Aorta (tissue), 5 donors: ENCODE measurements at regions not wholly inside any gene's neighbourhood (a gene's known extent, or its start where the extent isn't known, plus 50 kb on each side); places are given as distances from the start of the nearest gene placed in this dataset.
"Not testable (repeated sequence)": the region's sequence is repeated elsewhere in the genome, so short reads cannot be mapped to it uniquely, and the experiment has no call there.

Source experiments
- ATAC-seq: fragments of 200-7000 bp; cut with Tn5 transposase; one replicate; pipeline ENCODE4 v1.9.1; 2022; ENCODE audit warnings: moderate library complexity; ENCODE audit not compliant: low FRiP score
- DNase-seq, 2 donors: peaks; one replicate each; pipeline ENCODE4 v3.0.0-alpha.2; 2020
- H3K27ac ChIP-seq, 2 donors: one replicate each; pipeline ENCODE4 v1.5.1; 2013; ENCODE audit warnings: low read length in 2 of 2, mild to moderate bottlenecking in 2 of 2, moderate library complexity in 2 of 2, control low read depth in 1 of 2, inconsistent platforms in 1 of 2, low read depth in 1 of 2
- H3K27me3 ChIP-seq, 2 donors: one replicate each; pipeline ENCODE4 v1.6.1; 2013; ENCODE audit warnings: control low read depth in 1 of 2, low read length in 1 of 2, mild to moderate bottlenecking in 1 of 2, moderate library complexity in 1 of 2; ENCODE audit not compliant: insufficient read depth in 2 of 2, control insufficient read depth in 1 of 2
- H3K36me3 ChIP-seq, 2 donors: one replicate each; pipeline ENCODE4 v1.6.1; 2013; ENCODE audit warnings: control low read depth in 1 of 2, low read length in 1 of 2, mild to moderate bottlenecking in 1 of 2; ENCODE audit not compliant: insufficient read depth in 2 of 2, control insufficient read depth in 1 of 2
- H3K4me1 ChIP-seq, 2 donors: one replicate each; pipeline ENCODE4 v1.6.1; 2013; ENCODE audit warnings: low read length in 2 of 2, control low read depth in 1 of 2, mild to moderate bottlenecking in 1 of 2, moderate library complexity in 1 of 2; ENCODE audit not compliant: insufficient read depth in 2 of 2, control insufficient read depth in 1 of 2
- H3K4me3 ChIP-seq, 2 donors: one replicate each; pipeline ENCODE4 v1.5.1; 2013; ENCODE audit warnings: low read length in 2 of 2, control low read depth in 1 of 2, mild to moderate bottlenecking in 1 of 2
- H3K9me3 ChIP-seq: one replicate; pipeline ENCODE4 v1.6.1; 2013; ENCODE audit warnings: mild to moderate bottlenecking, low read length; ENCODE audit not compliant: control insufficient read depth
- WGBS, 2 donors: extraction: QIAGEN DNeasy Blood & Tissue Kit; methylation state at CpG; one replicate each; pipeline ENCODE4 v1.1.7; 2013; 5-methylcytosine and 5-hydroxymethylcytosine counted together
- intact Hi-C, 2 donors: fragments of 100-400 bp; cut with DNase I; formaldehyde crosslinking; loops; one replicate each; pipeline versions ENCODE4 v1.14.2 to v1.15.0; 2022
- donor health status: healthy with polysubstance abuse.
- donor health status: Bipolar disorder and iron deficiency.
- donor health status: DM: no; HTN: no; CAD: no.
- donor health status: DM: no; HTN: no; CAD: no.
- donor health status: DM: yes; HTN: yes; CAD: no.

DNA sequence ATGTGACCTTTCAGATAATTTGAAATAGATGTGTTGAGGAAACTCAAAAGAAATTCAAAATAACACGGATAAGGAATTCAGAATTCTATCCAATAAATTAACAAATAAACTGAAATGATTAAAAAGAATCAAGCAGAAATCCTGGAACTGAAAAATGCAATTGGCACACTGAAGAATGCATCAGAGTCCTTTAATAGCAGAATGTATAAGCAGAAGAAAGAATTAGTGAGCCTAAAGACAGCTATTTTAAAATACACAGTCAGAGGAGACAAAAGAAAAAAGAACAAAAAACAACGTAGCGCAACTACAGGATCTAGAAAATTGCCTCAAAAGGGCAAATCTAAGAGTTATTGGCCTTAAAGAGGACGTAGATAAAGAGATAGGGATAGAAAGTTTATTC is 99.6 kb upstream of the SAMSN1 start:
- Histone ChIP-seq H3K9me3 (peaks cover 2% of the 10 kb centered on the region), H3K36me3 (no peaks in the 10 kb centered on the region), H3K4me1 (no peaks in the 10 kb centered on the region), H3K4me3 (no peak overlapping the region), H3K27me3 (no peaks in the 10 kb centered on the region), H3K27ac (no peak overlapping the region)
- DNase-seq (no peak), ATAC-seq (no peak)
- intact Hi-C loops: no loop called here
- 67 to 73% methylated on average over 4 of the region's 4 CpGs for WGBS, 2 donors

DNA sequence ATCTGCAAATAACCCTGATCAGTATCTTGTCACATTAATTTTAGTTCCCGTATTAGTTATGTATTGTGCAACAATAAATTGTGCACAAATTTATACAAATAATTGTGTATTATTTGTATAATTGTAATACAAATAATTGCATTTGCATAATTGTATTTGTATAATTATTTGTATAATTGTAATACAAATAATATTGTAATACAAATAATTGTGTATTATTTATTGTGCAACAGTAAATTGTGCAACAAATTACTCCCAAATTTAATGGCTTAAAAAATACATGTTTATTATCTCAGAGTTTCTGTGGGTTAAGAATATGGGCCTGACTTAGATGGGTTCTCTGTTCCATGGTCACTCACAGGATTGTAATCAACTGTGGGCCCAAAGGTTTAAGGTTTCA is 86.2 kb upstream of the SAMSN1 start:
- no peak overlapping the region for H3K4me3 ChIP-seq
- H3K27me3 ChIP-seq: no peaks in the 10 kb centered on the region
- H3K4me1 ChIP-seq: no peaks in the 10 kb centered on the region
- H3K36me3 ChIP-seq: no peaks in the 10 kb centered on the region
- H3K9me3 ChIP-seq: no peaks in the 10 kb centered on the region
- intact Hi-C loops: no loop called here
- 91 to 96% methylated on average over 1 of the region's 1 CpG for WGBS, 2 donors
- DNase-seq: no peak
- no peak for ATAC-seq
- no peak overlapping the region for H3K27ac ChIP-seq

DNA sequence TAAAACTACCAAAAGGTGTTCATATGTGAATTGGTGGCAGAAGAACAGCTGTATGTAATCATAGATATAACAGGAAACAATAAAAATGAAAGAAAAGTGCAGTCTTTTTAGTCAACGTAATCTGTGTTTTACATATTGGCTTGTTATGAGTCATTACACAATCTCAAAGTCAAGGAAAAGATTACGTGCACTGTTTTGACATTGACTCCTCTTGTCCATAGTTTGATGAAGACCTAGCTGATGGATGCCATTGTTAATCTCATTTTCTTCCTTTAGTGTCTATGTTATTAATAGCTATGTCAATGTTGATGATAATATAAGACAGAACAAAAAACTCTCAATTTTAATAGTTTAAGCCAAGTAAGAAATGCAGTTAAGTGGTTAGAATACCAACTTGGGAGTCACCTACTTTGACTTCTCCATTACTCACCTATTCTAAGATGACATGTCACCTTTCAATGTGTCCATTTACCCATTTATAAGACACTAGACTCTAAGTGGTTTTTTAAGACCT is 84.5 kb upstream of the SAMSN1 start:
- no peaks in the 10 kb centered on the region for H3K4me1 ChIP-seq
- no peak overlapping the region for H3K4me3 ChIP-seq
- intact Hi-C loops: no loop called here
- H3K27ac ChIP-seq: no peak overlapping the region
- ATAC-seq: no peak
- 57 to 61% methylated on average over 2 of the region's 2 CpGs for WGBS, 2 donors
- DNase-seq: no peak
- no peaks in the 10 kb centered on the region for H3K27me3 ChIP-seq
- no peaks in the 10 kb centered on the region for H3K9me3 ChIP-seq
- H3K36me3 ChIP-seq: no peaks in the 10 kb centered on the region

DNA sequence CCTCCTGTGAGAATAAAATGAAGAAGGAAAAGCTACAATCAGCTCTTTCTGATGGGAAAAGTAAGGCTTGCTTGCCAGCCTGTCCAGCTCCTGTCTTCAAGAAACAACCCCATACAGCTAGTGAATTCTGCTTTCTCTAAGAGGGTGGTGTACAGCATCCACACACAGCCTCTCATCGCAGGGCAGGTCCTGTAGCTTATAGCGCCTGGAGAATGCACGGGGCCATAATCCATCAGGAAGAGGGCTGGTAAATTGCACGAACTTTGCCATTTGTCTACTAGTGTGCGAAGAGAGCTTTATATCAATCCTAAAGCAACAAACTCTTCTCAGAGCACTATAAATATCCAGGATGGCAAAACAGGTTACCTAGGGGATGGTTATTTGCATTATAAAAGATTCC is 83.3 kb upstream of the SAMSN1 start:
- Histone ChIP-seq H3K4me1 (no peaks in the 10 kb centered on the region), H3K4me3 (no peak overlapping the region), H3K36me3 (no peaks in the 10 kb centered on the region), H3K27ac (no peak overlapping the region), H3K9me3 (no peaks in the 10 kb centered on the region), H3K27me3 (no peaks in the 10 kb centered on the region)
- DNase-seq: no peak
- ATAC-seq: no peak
- intact Hi-C loops: no loop called here
- WGBS, 2 donors: 45 to 55% methylated on average over 5 of the region's 5 CpGs

DNA sequence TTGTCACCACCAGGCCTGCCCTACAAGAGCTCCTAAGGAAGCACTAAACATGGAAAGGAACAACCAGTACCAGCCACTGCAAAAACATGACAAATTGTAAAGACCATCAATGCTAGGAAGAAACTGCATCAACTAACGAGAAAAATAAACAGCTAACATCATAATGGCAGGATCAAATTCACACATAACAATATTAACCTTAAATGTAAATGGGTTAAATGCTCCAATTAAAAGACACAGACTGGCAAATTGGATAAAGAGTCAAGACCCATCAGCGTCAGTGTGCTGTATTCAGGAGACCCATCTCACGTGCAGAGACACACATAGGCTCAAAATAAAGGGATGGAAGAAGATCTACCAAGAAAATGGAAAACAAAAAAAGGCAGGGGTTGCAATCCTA is 77.0 kb upstream of the SAMSN1 start:
- H3K9me3 ChIP-seq, H3K4me3 ChIP-seq, H3K27ac ChIP-seq, H3K36me3 ChIP-seq, ATAC-seq, intact Hi-C loops, H3K27me3 ChIP-seq, H3K4me1 ChIP-seq, DNase-seq: not testable (repeated sequence)
- 70 to 76% methylated on average over 3 of the region's 3 CpGs for WGBS, 2 donors

DNA sequence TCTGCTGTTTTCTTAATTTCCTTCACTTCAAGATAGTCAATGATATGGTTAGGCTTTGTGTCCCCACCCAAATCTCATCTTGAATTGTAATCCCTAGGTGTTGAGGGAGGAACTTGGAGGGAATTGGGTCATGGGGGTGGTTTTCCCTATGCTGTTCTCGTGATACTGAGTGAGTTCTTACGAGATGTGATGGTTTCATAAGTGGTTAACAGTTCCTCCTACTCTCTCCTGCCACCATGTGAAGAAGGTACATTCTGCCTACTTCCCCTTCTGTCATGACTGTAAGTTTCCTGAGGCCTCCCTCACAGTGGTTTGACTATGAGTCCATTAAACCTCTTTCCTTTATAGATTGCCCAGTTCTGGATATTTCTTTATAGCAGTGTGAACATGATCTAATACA is 74.0 kb upstream of the SAMSN1 start:
- 32 to 51% methylated on average over 2 of the region's 2 CpGs for WGBS, 2 donors
- H3K36me3 ChIP-seq: no peaks in the 10 kb centered on the region
- no peaks in the 10 kb centered on the region for H3K4me1 ChIP-seq
- ATAC-seq (no peak), DNase-seq (no peak)
- H3K4me3 ChIP-seq: no peak overlapping the region
- no peak overlapping the region for H3K27ac ChIP-seq
- H3K9me3 ChIP-seq: no peaks in the 10 kb centered on the region
- no peaks in the 10 kb centered on the region for H3K27me3 ChIP-seq
- intact Hi-C loops: no loop called here

DNA sequence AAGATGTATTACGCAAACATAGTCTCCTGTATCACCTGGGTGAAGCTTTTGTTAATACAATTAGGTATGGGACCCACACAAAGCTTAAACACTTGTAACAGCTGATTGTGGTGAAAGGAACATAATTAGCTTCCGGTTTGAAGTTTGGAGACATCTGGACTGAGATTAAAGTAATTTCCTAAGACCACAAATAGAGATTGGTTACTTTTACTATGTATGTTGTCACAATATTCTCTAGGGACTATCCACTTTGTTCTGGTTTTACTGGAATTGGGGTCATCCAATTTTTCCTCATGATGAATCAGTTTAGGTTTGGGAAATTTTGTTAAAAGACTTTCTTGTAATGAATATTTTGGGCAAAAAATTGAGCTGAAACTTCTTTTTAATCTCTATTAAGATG is 71.8 kb upstream of the SAMSN1 start:
- Histone ChIP-seq H3K9me3 (no peaks in the 10 kb centered on the region), H3K27me3 (no peaks in the 10 kb centered on the region), H3K27ac (no peak overlapping the region), H3K4me3 (no peak overlapping the region), H3K36me3 (no peaks in the 10 kb centered on the region), H3K4me1 (no peaks in the 10 kb centered on the region)
- DNase-seq (no peak), ATAC-seq (no peak)
- intact Hi-C loops: no loop called here
- 87 to 89% methylated on average over 2 of the region's 2 CpGs for WGBS, 2 donors

DNA sequence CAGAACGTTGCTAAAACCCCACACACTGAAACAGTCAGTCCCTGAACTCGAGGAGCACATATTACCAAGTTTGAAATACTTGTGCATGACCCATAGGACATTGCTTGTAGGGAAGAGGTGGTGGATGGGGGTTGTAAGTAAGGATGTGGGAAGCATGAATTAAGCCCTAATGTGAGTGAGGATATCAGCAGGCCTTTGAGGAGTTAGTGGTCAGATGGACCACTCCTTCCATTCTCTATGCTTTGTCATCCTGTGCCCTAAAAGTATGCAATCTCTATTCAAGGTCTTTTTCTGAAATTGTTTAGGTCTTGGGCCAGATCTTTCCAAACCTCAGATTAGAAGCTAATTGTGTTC is 70.9 kb upstream of the SAMSN1 start:
- Histone ChIP-seq H3K9me3 (no peaks in the 10 kb centered on the region), H3K4me1 (no peaks in the 10 kb centered on the region), H3K27ac (no peak overlapping the region), H3K27me3 (no peaks in the 10 kb centered on the region), H3K4me3 (no peak overlapping the region), H3K36me3 (no peaks in the 10 kb centered on the region)
- WGBS, 2 donors: 24 to 30% methylated on average over 2 of the region's 2 CpGs
- no peak for DNase-seq
- ATAC-seq: no peak
- intact Hi-C loops: no loop called here

DNA sequence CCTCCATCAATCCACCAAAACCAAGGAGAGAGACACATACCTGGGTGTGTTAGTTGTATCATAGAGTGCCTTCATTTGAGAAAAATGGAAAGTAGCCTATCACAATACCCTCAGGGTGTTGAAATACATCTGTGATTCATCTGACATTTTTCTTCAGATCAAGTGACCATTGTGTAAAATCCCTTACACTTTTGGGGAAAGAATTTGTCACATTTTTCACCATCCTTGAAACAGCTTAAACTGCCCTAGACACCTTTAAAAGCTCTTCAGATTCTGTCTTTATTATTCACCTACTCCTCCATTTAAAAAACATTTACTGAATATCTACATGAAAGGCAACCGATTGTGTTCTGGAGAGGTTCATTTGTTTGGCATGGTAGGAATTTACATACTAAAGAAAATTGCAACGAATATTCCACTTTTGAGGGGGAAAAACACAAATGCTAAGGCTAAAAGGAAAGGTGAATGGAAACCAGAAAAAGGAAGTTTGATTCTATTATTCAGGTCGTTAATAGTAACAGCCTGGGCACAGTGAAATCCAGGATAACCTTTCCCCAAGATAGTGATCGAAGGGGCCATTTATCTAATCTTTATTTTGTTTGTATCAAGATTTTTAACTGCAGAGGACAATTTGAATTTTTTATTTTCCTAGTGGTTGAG is 70.4 kb upstream of the SAMSN1 start:
- no peaks in the 10 kb centered on the region for H3K36me3 ChIP-seq
- H3K27me3 ChIP-seq: no peaks in the 10 kb centered on the region
- no peaks in the 10 kb centered on the region for H3K9me3 ChIP-seq
- no peak for ATAC-seq
- DNase-seq: no peak
- WGBS, 2 donors: 18 to 23% methylated on average over 4 of the region's 4 CpGs
- intact Hi-C loops: no loop called here
- no peaks in the 10 kb centered on the region for H3K4me1 ChIP-seq
- H3K4me3 ChIP-seq: no peak overlapping the region
- H3K27ac ChIP-seq: no peak overlapping the region
